ENCODE measurements at regions not wholly inside any gene's neighbourhood (a gene's known extent, or its start where the extent isn't known, plus 50 kb on each side); places are given as distances from the start of the nearest gene placed in this dataset.

DNA sequence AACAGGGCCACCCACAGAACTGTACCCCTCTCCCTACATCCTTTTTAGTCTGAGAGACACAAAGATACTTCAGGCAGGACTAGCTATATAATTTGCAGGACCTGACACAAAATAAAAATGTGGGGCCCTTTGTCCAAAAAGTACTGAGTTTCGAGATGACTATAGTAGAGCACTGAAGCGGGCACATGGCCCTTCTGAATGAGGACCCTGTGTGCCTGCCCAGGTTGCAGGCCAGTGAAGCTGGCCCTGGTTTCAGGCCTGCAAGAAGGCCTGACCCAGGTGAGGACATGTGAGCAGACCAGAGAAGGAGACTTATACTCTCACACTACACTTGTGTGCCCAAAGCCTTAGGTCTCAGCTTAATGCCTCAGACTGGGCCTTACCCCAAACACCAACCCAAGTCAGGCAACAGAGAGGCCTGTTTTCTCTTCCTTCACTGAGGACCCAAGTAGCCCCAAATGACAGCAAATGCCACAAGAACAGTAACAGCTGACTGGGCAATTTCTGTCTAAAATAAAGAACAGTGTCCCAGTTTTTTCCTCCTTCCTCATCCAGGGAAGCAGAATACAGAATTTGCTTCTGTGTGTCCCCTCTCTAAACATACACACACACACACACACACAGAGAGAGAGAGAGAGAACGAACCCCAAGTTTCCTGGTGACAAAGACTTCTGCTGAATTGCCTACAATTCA lies 100.9 kb upstream of the ARHGEF3 start:
- no peak for ATAC-seq
- Histone ChIP-seq H3K4me1 (ENCODE audit: control insufficient read depth, insufficient read depth, low read length) (no peaks in the 10 kb centered on the region), H3K4me3 (ENCODE audit: low read depth in 2 of 2, low read length in 2 of 2) (no peak overlapping the region), H3K27me3 (ENCODE audit: control insufficient read depth, insufficient read depth, low read length) (no peaks in the 10 kb centered on the region), H3K27ac (ENCODE audit: low read length) (no peak overlapping the region), H3K36me3 (ENCODE audit: control insufficient read depth, insufficient read depth, low read length) (no peaks in the 10 kb centered on the region), H3K9me3 (ENCODE audit: control insufficient read depth, insufficient read depth, low read depth, low read length) (no peaks in the 10 kb centered on the region)
- no peak for DNase-seq (ENCODE audit: low read depth, low spot score)
- ChIA-PET CTCF (no interaction called here), POLR2A (no interaction called here)
- intact Hi-C loops (cut with micrococcal nuclease; ENCODE audit: unreplicated experiment): no loop called here
- no peak for TF ChIP-seq SIN3A (IDR thresholded peaks at IDR 0.05; ENCODE audit: borderline replicate concordance, insufficient read depth, low read depth, low read length)
- no peak for TF ChIP-seq CTCF (IDR thresholded peaks at IDR 0.05)
- TF ChIP-seq, protein P1, sequence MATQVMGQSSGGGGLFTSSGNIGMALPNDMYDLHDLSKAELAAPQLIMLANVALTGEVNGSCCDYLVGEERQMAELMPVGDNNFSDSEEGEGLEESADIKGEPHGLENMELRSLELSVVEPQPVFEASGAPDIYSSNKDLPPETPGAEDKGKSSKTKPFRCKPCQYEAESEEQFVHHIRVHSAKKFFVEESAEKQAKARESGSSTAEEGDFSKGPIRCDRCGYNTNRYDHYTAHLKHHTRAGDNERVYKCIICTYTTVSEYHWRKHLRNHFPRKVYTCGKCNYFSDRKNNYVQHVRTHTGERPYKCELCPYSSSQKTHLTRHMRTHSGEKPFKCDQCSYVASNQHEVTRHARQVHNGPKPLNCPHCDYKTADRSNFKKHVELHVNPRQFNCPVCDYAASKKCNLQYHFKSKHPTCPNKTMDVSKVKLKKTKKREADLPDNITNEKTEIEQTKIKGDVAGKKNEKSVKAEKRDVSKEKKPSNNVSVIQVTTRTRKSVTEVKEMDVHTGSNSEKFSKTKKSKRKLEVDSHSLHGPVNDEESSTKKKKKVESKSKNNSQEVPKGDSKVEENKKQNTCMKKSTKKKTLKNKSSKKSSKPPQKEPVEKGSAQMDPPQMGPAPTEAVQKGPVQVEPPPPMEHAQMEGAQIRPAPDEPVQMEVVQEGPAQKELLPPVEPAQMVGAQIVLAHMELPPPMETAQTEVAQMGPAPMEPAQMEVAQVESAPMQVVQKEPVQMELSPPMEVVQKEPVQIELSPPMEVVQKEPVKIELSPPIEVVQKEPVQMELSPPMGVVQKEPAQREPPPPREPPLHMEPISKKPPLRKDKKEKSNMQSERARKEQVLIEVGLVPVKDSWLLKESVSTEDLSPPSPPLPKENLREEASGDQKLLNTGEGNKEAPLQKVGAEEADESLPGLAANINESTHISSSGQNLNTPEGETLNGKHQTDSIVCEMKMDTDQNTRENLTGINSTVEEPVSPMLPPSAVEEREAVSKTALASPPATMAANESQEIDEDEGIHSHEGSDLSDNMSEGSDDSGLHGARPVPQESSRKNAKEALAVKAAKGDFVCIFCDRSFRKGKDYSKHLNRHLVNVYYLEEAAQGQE (IDR thresholded peaks at IDR 0.05; ENCODE audit: insufficient read depth in 1 of 2, low read depth in 2 of 2, low read length in 1 of 2): no peak
- TF ChIP-seq TCF7L2 (IDR thresholded peaks at IDR 0.05; ENCODE audit: low read depth, low read length): no peak
- TF ChIP-seq POLR2AphosphoS5 (IDR thresholded peaks at IDR 0.05; ENCODE audit: low read depth, low read length): no peak
- no TSS peak for BruUV-seq (replicated peaks)
- in situ Hi-C loops (cut with HindIII; ENCODE audit: low pct_unique_long_range_greater_than_20kb, low sequenced_read_pairs): no loop called here

GRCh38 chr3:56900801-56901200 lies 99.1 kb upstream of the ARHGEF3 start:
- POLR2A ChIA-PET: no interaction called here

More at GRCh38 chr3:56900801-56901200, 99.1 kb upstream of the ARHGEF3 start:
- no peaks in the 10 kb centered on the region for H3K36me3 ChIP-seq (ENCODE audit: control insufficient read depth, insufficient read depth, low read length)
- no peaks in the 10 kb centered on the region for H3K9me3 ChIP-seq (ENCODE audit: control insufficient read depth, insufficient read depth, low read depth, low read length)
- H3K4me1 ChIP-seq (ENCODE audit: control insufficient read depth, insufficient read depth, low read length): no peaks in the 10 kb centered on the region
- ATAC-seq (no peak), DNase-seq (ENCODE audit: low read depth, low spot score) (no peak)
- in situ Hi-C loops (cut with HindIII; ENCODE audit: low pct_unique_long_range_greater_than_20kb, low sequenced_read_pairs) (no loop called here), intact Hi-C loops (cut with micrococcal nuclease; ENCODE audit: unreplicated experiment) (no loop called here)
- CTCF ChIA-PET: interaction anchor here (0.6 kb wide), 1 partner anchor 100 kb away, joined by 4 read pairs; no protein-coding TSS in a partner anchor
- BruUV-seq (replicated peaks): no TSS peak
- no peak overlapping the region for H3K4me3 ChIP-seq (ENCODE audit: low read depth in 2 of 2, low read length in 2 of 2)
- H3K27me3 ChIP-seq (ENCODE audit: control insufficient read depth, insufficient read depth, low read length): no peaks in the 10 kb centered on the region
- no peak overlapping the region for H3K27ac ChIP-seq (ENCODE audit: low read length)
- TF ChIP-seq CTCF (IDR thresholded peaks at IDR 0.05) (no peak), SIN3A (IDR thresholded peaks at IDR 0.05; ENCODE audit: borderline replicate concordance, insufficient read depth, low read depth, low read length) (no peak)
- TF ChIP-seq, protein P1 (IDR thresholded peaks at IDR 0.05; ENCODE audit: insufficient read depth in 1 of 2, low read depth in 2 of 2, low read length in 1 of 2): no peak
